Muscle of leg (tissue), 3 donors: ENCODE measurements at regions not wholly inside any gene's neighbourhood (a gene's known extent, or its start where the extent isn't known, plus 50 kb on each side); places are given as distances from the start of the nearest gene placed in this dataset.

Experiments used
- DNase-seq: peaks from one replicate; pipeline ENCODE4 v3.0.0; 2013
- H3K27ac ChIP-seq: one replicate; pipeline ENCODE4 v1.5.1; 2013; ENCODE audit warnings: mild to moderate bottlenecking, low read length, control low read depth
- H3K27me3 ChIP-seq: one replicate; pipeline ENCODE4 v1.6.1; 2013; ENCODE audit warnings: low read length; ENCODE audit not compliant: control insufficient read depth, insufficient read depth
- H3K36me3 ChIP-seq: one replicate; pipeline ENCODE4 v1.6.1; 2013; ENCODE audit warnings: low read length; ENCODE audit not compliant: control insufficient read depth, insufficient read depth
- H3K4me1 ChIP-seq: one replicate; pipeline ENCODE4 v1.6.1; 2013; ENCODE audit warnings: low read length; ENCODE audit not compliant: control insufficient read depth, insufficient read depth
- H3K4me3 ChIP-seq: one replicate; pipeline ENCODE4 v1.5.1; 2013; ENCODE audit warnings: low read length, control low read depth
- H3K9me3 ChIP-seq: replicated peaks from 2 replicates; pipeline ENCODE4 v1.6.1; 2013; ENCODE audit warnings: low read depth, low read length; ENCODE audit not compliant: control insufficient read depth
- WGBS: methylation state at CpG from one replicate; pipeline ENCODE4 v1.1.5; 2013; ENCODE audit warnings: missing lambda C conversion rate; ENCODE audit not compliant: insufficient coverage; 5-methylcytosine and 5-hydroxymethylcytosine counted together

DNA sequence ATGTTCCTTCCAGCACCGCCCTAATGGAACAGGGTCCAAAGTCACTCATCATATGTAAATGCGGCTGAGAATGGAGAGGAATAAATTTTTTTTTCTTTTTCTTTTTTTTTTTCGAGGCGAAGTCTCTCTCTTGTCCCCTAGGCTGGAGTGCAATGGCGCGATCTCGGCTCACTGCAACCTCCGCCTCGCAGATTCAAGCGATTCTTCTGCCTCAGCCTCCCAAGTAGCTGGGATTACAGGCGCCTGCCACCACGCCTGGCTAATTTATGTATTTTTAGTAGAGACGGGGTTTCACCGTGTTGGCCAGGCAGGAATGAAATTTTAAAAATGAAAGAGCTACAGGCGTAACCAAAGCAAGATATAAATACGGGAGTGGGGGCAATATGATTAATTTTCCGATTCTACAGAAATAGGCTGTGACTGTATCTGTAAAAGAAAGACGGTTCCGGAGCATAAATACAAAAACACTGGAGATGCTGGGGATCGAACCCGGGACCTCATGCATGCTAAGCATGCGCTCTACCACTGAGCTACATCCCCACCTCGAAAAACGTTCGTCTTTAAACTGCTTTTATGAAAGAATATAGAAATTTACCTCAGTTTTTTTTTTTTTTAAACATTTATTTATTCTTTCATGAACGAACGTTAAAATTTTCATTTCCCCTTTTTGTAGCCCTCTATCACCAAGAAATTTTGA, 132.2 kb downstream of the GPX5 start:
- Histone ChIP-seq H3K4me1 (peaks cover 10% of the 10 kb centered on the region), H3K27me3 (peaks cover 13% of the 10 kb centered on the region), H3K27ac (peak overlapping the region; percentile 38), H3K4me3 (peak overlapping the region; percentile 38), H3K36me3 (no peaks in the 10 kb centered on the region), H3K9me3 (no peaks in the 10 kb centered on the region)
- peak; percentile 84 for DNase-seq
- WGBS, result 2% methylated on average over 9 of the region's 27 CpGs

DNA sequence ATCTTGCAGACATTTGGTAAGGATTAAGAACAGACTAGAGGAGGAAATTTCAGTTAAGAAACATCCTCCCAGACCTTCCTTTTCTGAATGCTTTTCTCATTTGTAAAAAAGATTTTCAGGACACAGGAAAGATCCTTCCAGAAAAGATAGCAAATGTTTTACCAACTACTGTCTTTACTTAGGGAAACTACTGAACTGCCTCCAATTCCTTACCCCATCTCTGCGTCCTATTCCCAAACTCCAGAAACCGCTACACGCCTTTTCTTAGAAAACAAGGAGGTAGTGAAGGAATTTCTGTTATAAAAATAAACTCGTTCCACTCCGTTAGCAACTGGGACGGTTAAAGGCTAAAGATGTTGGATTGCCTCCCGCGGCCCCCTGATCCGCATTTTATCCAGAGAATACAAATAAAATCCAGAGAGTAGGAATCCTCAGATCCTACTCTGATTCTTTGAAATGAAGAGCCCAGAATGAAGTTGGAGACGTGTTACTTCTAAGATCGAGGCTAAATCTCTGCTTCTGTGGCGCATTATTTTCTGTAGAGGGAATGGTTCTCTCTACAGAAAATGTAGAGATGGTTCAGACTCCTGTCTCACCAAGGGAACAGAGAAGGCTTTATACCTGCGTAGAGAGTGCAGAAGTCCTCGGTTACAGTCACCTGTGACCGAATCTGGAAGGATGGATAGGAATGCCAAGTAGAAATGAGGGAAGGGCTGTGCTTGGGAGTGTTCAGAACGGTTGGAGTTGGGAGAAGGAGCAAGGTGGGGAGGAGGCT, 133.0 kb downstream of the GPX5 start:
- H3K9me3 ChIP-seq, result no peaks in the 10 kb centered on the region
- peaks cover 13% of the 10 kb centered on the region for H3K27me3 ChIP-seq
- peak; percentile 41 for DNase-seq
- H3K4me3 ChIP-seq, result peak overlapping the region; percentile 37
- peak overlapping the region; percentile 38 for H3K27ac ChIP-seq
- H3K36me3 ChIP-seq, result no peaks in the 10 kb centered on the region
- H3K4me1 ChIP-seq, result peaks cover 10% of the 10 kb centered on the region
- WGBS, result 2% methylated on average over 4 of the region's 16 CpGs

DNA sequence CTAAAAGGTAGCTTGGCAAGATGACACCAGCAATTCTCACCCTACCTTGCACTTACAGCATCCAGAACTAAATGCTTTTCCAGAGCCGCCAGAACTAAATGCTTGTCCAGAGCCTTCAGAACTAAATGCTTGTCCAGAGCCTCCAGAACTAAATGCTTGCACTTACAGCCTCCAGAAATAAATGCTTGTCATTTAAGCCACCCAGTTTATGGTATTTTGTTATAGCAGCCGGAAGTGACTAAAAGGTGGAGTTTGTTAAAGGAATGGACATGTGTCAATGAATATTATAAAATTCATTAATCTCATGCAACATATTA, 133.5 kb downstream of the GPX5 start:
- H3K9me3 ChIP-seq, result no peaks in the 10 kb centered on the region
- H3K27ac ChIP-seq, result no peak overlapping the region
- WGBS, result 0% methylated on average over 1 of the region's 2 CpGs
- no peaks in the 10 kb centered on the region for H3K36me3 ChIP-seq
- H3K4me1 ChIP-seq, result peaks cover 10% of the 10 kb centered on the region
- peak; percentile 14 for DNase-seq
- peaks cover 13% of the 10 kb centered on the region for H3K27me3 ChIP-seq
- H3K4me3 ChIP-seq, result peak overlapping the region; percentile 37

DNA sequence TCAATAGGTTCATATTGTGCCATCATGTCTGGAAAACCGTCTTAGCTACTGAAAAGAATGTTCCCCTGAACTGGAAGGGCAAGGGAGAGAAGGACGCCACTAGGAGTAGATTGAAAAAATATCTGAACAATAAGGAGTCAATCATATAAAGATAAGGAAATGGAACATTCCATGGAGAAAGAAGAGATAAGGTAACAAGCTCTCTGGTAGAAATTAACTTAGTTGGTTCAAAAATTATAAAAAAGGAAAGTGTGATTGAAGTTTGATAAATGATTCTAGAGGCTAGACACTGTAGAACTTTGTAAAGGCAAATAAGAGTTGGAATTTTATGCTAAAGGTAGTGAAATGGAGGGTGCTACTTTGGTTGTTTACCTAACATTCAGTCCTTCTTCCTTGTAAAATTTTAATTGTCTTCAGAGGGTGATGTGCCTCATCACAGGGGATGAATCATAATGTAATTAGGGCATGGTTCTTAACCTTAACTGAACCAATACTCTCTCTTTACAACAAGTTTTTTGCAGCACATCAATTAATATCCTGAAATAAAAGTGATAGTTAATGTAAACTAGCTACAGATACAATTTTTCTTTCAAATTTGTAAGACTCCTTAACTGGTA, 135.5 kb downstream of the GPX5 start:
- H3K27me3 ChIP-seq, result peaks cover 13% of the 10 kb centered on the region
- no CpG with 5 or more reads among the region's 2 CpGs for WGBS
- peaks cover 10% of the 10 kb centered on the region for H3K4me1 ChIP-seq
- H3K27ac ChIP-seq, result no peak overlapping the region
- H3K4me3 ChIP-seq, result no peak overlapping the region
- H3K9me3 ChIP-seq, result no peaks in the 10 kb centered on the region
- no peak for DNase-seq
- H3K36me3 ChIP-seq, result no peaks in the 10 kb centered on the region

DNA sequence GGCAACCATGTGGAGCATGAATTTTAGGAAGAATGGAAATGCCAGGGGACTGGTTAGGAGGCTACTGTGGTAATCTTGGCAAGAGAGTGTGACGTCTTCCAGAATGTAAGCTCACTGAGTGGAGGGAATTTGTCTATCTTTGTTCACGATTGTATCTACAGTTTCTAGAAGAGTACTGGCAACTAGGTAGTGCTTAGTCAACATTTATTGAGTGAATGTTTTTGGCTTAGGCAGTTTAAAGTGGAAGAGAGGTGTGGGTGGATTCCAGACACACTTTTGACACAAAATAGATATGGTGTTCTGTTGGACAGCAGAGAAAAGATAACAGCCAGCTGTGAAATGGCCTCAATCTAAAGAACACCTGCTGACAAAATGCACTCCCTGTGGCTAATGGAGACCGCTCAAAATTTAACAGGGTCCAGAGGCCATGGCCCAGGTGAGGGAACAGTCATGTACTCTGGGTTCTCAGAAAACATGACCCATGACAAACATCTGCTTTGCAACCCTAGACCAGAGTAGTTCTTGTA, 139.3 kb downstream of the GPX5 start:
- Histone ChIP-seq H3K9me3 (no peaks in the 10 kb centered on the region), H3K27ac (no peak overlapping the region), H3K4me1 (no peaks in the 10 kb centered on the region), H3K36me3 (no peaks in the 10 kb centered on the region), H3K4me3 (no peak overlapping the region), H3K27me3 (no peaks in the 10 kb centered on the region)
- 74% methylated on average over 3 of the region's 3 CpGs for WGBS
- DNase-seq, result no peak

DNA sequence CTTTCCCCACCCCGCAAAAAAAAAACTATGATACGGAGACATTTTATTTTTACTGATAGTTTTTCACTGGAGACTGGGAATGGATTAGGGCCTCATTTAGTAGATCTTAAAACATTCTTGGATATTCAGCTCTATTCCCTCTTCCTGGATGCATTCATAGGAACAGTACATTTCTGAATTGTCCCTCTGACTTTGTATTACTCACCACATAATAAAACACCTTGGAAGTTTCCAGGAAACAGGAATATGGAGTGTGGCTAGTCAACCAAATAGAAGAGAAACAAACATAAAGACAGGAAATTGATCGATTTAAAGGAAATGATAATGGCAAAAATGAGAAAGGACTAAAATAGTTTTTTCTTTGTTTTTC, 147.7 kb downstream of the GPX5 start:
- WGBS, result no CpG with 5 or more reads among the region's 3 CpGs
- Histone ChIP-seq H3K27me3 (peaks cover 25% of the 10 kb centered on the region), H3K36me3 (no peaks in the 10 kb centered on the region), H3K9me3 (no peaks in the 10 kb centered on the region), H3K4me3 (no peak overlapping the region), H3K4me1 (no peaks in the 10 kb centered on the region), H3K27ac (no peak overlapping the region)
- no peak for DNase-seq

DNA sequence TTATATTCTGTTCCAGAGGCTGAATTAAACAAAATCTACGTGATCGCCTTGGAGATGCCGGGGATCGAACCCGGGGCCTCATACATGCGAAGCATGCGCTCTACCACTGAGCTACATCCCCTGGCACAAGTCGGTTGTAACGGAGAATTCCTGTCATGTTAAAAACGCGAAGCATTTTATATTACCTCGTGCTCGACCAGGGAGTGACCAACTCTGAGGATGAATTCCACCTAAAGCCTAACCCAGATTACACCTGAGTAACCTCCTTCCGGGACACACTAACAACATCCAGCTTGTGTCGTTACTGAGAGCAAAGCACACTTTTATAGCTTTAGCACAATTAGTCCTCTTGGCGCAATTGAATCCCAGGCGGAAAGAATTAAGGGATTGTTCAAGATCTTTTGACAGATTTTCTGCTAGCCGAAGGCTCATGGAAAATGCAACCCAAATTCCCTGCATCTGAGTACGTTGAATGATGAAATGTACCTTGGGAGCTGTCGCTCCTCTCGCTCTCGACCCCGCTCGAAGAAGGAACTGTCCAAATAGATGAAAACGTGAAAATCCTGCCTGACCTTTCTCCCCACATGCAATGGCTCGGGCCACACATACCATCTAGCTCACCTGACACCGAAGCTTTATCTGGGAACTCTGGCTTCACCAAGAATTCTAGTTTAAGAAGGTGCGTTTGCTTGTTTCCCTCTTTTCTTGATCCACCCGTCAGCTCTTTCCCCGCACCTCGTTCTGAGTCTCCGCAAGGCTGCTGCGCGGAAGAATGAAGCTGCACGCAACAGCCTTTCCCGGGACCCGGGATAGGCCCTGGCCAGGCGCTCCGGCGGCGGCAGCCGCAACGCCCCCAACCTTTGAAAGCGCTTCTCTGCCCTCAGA, 148.3 kb downstream of the GPX5 start:
- peaks cover 25% of the 10 kb centered on the region for H3K27me3 ChIP-seq
- no peaks in the 10 kb centered on the region for H3K9me3 ChIP-seq
- H3K4me3 ChIP-seq, result peak overlapping the region; percentile 16
- H3K27ac ChIP-seq, result no peak overlapping the region
- DNase-seq, result peak; percentile 65
- WGBS, result under 1% methylated on average over 26 of the region's 44 CpGs
- no peaks in the 10 kb centered on the region for H3K36me3 ChIP-seq
- no peaks in the 10 kb centered on the region for H3K4me1 ChIP-seq

DNA sequence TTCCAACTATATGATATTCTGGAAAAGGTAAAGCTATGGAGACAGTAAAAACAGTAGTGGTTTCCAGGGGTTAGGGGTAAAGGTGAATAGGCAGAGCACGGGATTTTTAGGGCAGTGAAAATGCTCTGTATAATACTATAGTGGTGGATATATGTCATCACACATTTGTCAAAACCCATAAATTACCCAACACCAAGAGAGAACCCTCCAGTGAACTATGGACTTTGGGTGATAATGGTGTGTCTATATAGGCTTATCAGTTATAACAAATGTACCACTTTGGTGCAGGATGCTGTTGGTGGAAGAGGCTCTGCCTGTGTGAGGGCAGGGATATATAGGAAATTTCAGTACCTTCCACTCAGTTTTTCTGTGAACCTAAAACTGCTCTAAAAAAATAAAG, 149.9 kb downstream of the GPX5 start:
- Histone ChIP-seq H3K36me3 (no peaks in the 10 kb centered on the region), H3K27ac (no peak overlapping the region), H3K4me1 (no peaks in the 10 kb centered on the region), H3K9me3 (no peaks in the 10 kb centered on the region), H3K27me3 (peaks cover 25% of the 10 kb centered on the region), H3K4me3 (no peak overlapping the region)
- no peak for DNase-seq
- WGBS, result no CpG with 5 or more reads among the region's 1 CpG

DNA sequence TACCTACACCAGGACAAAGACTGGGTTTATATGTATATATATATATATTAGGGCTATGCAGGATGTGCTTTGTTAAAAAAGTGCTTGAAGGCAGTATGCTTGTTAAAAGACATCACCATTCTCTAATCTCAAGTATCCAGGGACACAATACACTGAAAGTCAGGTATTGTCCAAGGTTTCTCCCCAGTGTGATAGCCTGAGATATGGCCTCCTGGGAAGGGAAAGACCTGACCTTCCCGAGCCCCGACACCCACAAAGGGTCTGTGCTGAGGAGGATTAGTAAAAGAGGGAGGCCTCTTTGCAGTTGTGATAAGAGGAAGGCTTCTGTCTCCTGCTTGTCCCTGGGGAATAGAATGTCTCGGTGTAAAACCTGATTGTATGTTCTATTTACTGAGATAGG, 156.9 kb downstream of the GPX5 start:
- H3K4me1 ChIP-seq, result no peaks in the 10 kb centered on the region
- DNase-seq, result no peak
- H3K27me3 ChIP-seq, result peaks cover 23% of the 10 kb centered on the region
- no peaks in the 10 kb centered on the region for H3K36me3 ChIP-seq
- WGBS, result 26% methylated on average over 3 of the region's 3 CpGs
- no peaks in the 10 kb centered on the region for H3K9me3 ChIP-seq
- no peak overlapping the region for H3K27ac ChIP-seq
- no peak overlapping the region for H3K4me3 ChIP-seq
